ENCODE measurements at regions not wholly inside any gene's neighbourhood (a gene's known extent, or its start where the extent isn't known, plus 50 kb on each side); places are given as distances from the start of the nearest gene placed in this dataset.
"Not testable (repeated sequence)": the region's sequence is repeated elsewhere in the genome, so short reads cannot be mapped to it uniquely, and the experiment has no call there.

- DNase-seq: no peak
Measured at GRCh38 chr6:134603561-134603960, 285.6 kb upstream of the SGK1 start.

DNA sequence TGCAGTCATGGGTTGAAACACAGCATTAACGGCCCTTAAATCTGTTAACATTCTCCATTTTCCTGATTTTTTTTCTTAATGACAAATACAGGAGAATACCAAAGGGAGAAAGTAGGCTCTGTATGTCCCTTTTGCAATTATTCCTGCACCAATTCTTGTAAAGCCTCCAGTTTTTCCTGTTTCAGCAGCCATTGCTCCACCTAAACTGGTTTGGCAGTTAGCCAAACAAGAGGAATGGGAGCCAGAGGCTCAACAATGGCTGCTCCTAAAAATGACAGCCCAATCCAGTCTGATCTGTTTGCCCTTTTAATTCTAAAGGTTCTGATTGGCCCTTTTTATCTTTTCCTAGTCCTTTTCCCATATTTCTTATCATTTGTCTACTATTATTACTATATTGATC lies 284.2 kb upstream of the SGK1 start:
- DNase-seq: no peak

- DNase-seq: no peak
Measured at GRCh38 chr6:134600671-134601070, 282.8 kb upstream of the SGK1 start.

GRCh38 chr6:134599079-134599478 lies 281.2 kb upstream of the SGK1 start:
- DNase-seq: no peak

DNA sequence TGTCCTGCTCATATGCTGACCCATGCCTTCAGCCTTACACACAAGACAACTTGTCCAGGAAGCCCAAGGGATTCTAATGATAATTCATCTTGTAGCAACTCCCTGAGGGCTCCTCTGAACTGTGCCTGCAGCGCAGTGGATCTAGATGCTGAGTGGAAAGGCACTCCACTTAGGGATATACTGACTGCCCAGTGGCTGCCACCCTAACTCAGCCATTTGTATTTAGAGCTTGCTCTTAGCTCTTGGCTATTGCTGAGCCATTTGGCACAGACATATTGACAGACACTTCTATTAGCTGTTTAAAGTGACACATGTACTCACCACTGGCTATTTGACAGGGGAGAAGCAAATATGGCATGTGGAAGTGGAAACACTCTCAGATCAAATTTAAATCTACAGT lies 278.3 kb upstream of the SGK1 start:
- no peak for DNase-seq

DNA sequence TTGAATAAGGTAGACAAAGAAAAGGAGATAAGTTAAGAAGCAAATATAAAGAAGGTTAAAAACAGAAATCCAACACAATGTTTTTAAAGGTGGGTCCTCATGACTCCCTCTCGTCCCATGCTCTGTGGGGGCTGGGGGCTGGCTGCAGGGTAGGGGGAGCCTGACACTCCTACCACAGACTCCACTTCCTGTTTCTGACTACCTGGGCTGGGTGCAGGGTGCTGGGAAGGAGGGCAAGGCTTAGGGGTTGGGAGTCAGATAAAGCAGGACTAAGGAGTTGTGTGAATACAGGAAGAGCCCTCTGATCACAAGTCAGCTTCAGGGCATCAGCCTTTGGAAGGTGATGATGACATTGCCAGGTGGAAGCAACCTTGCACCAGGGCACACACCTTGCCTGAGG lies 277.0 kb upstream of the SGK1 start:
- no peak for DNase-seq

- DNase-seq: peak; percentile 46 to 67
Measured at GRCh38 chr6:134593887-134594286, 276.0 kb upstream of the SGK1 start.

DNA sequence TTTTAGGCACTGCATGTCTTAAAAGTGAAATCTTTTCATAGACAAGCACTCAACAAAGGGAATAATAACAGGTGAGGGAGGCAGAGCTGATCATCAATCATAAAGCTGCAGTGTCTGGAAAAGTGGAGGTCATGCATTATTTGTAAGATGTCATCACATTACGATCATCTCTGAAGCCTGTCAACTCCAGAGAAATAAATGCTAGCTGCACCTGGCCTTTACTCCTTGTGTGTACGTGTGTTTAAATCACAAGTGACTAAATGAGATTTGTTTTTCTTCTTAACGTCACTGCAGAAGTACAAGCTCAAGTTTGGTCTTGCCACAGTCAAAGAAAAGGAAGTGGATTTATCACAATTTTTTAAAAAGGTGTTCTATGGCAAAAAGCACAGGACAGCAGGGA lies 275.5 kb upstream of the SGK1 start:
- DNase-seq: no peak

- no peak for DNase-seq
Measured at GRCh38 chr6:134593024-134593423, 275.1 kb upstream of the SGK1 start.

DNA sequence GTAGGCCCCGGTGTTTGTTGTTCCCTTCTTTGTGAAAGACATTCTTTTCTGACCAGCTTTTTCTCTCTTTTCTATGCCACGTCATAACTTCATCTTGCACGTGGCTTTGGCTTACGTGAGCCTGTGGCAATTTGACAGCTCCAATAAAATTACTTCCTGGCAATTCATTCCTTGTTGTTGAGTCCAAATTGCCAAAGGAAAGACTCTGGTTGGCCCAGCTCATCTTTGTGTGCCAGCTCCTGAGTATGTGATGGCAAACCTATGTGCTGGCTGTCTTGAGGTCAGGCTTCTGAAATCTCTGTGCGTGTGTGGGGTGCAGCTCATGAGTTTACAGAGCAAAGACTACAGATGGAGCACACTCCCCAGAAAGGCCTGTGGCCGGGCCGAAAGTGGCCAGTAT lies 272.5 kb upstream of the SGK1 start:
- DNase-seq: no peak

DNA sequence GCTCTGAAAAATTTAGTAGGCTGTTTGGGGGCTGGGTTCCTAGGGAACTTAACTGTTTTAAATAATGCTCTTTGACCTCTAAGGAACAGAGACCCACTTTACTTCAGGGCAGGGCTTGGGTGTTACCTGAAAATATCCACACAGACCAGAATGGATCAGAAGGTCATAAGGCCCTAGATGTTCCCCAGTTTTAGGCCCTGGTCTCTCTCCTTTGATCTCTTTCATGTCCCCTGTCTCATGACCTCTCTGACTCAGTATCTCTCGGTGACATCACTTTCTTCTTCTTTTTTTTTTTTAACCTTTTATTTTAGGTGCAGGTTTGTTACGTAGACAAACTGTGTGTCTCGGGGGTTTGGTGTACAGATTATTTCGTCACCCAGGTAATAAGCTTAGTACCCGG lies 272.1 kb upstream of the SGK1 start:
- no peak for DNase-seq

- DNase-seq: no peak
Measured at GRCh38 chr6:134589512-134589911, 271.6 kb upstream of the SGK1 start.

GRCh38 chr6:134588267-134588666 lies 270.4 kb upstream of the SGK1 start:
- no peak for DNase-seq

- DNase-seq: no peak
Measured at GRCh38 chr6:134585517-134585873, 267.6 kb upstream of the SGK1 start.

GRCh38 chr6:134584847-134585516 lies 267.1 kb upstream of the SGK1 start:
- no peak for DNase-seq

GRCh38 chr6:134577998-134578397 lies 260.1 kb upstream of the SGK1 start:
- no peak for DNase-seq

- DNase-seq: no peak
Measured at GRCh38 chr6:134575221-134575620, 257.3 kb upstream of the SGK1 start.

DNA sequence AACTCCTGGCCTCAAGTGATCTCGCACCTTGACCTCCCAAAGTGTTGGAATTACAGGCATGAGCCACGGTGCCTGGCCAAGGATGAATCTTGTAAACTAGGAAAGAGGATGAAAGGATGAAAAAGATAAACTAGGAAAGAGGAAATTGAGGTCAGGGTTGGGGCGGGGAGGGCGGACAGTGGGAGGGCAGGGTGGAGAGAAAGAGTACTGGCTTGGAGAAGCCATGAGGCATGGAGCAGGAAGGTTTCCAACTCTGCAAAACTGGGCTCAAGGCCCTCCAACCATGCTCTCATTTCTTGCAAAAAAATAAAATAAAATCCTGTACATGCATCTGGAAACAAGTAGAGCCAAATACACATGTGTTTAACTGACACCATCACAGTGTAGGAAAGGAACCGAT lies 256.6 kb upstream of the SGK1 start:
- no peak for DNase-seq

DNA sequence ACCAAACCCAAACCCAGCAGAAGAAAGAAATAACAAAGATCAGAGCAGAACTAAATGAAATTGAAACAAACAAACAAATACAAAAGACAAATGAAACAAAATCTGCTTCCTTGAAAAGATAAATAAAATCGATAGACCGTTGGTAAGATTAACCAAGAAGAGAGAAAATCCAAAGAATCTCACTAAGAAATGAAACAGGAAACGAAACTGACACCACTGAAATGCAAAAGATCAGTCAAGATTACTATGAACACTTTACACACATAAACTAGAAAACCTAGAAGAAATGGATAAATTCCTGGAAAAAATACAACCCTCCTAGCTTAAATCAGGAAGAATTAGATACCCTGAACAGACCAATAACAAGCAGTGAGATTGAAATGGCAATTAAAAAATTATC lies 252.1 kb upstream of the SGK1 start:
- DNase-seq: not testable (repeated sequence)

DNA sequence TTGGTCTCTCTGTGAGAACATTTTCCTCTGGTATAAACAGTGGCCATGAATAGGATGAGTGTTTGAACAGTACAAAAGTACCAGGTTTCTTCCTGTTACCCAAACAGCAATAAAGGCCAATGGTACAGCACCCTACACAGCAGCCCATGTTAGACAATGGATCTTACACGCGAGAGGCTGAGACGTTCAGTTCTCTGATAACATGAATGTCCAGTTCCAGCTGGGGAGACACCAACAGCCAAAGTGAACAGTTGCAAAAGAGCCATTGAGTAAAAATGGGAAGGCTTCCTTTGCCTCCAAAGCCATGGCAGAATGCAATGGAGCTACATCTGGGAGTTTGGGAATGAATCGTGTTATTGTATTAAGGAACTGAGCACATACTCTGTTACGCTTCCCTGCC lies 246.8 kb upstream of the SGK1 start:
- peak; percentile 84 to 99 for DNase-seq

GRCh38 chr6:134560019-134560418 lies 242.1 kb upstream of the SGK1 start:
- DNase-seq: no peak

DNA sequence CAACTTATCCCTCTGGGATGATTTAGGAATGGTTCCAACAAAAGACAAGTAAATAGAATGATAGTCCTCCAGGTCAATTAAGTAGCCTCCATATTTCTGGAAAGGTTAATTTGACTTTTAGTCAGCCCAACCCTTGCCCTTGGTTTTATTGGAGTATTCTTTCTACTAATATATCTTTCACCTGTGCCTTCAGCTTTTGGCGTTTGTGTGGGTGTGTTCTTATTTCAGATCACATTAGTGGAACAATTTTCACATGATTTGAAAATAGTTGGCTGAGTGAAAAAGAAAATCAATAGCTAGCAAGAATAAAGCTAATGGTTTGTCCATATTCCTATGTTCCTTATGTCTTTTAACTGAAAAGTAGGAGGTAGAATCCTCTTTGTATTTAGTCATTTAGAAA lies 239.6 kb upstream of the SGK1 start:
- DNase-seq: no peak

GRCh38 chr6:134555672-134556071 lies 237.8 kb upstream of the SGK1 start:
- no peak for DNase-seq

GRCh38 chr6:134553936-134554335 lies 236.0 kb upstream of the SGK1 start:
- DNase-seq: no peak

DNA sequence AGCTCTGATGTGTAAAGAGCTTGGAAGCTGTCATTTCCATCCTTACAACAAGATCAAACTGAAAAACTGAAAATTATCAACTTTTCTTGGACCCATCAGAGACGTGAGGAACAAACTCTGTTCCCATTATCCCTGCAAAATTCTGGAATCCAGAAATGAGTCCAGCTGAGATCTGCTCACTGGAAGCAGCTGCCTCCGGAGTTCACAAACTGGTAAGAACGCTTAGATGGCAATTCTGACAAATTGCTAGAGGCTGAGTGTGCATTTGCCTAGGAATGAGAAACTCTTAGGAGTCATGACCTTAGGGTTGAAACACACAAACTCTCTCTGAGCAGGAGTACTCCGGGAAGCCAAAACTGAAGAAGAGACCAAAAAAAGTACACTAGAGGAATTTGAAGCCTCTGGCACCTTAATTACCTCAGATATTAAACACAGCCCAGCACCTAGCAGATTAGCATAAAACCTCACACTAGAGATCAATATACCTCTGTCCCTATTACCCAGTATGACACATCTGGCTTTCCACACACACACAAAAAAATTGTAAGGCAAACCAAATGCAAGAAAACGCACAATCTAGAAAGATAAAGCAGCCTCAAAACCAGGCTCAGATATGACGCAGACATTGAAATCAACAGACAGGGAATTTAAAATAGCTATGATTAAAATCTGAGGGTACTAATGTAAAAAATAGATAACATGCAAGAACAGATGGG lies 233.5 kb upstream of the SGK1 start:
- DNase-seq: no peak

All from hippocampal formation (tissue), 2 donors.